ENCODE measurements at regions not wholly inside any gene's neighbourhood (a gene's known extent, or its start where the extent isn't known, plus 50 kb on each side); places are given as distances from the start of the nearest gene placed in this dataset.

DNA sequence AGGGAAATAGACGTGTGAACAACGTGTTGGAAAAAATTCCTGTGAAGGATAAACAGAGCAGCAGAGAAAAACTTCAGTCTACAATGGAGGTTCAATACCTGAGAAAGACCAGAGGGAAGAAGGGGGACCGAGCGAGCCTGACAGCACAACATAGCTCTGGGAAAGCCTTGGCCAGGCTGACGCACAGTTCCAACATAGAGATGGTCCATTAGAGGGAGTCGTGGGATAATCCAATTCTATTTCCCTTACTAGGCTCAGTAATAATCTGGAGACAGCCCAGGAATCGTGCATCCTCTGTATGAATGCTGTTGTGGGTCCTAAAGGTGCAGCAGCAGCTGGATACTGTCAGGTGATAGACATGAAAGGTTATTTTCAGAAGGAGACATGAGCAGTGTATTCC is 370.8 kb upstream of the BTBD3 start:
- TF ChIP-seq, protein P1, sequence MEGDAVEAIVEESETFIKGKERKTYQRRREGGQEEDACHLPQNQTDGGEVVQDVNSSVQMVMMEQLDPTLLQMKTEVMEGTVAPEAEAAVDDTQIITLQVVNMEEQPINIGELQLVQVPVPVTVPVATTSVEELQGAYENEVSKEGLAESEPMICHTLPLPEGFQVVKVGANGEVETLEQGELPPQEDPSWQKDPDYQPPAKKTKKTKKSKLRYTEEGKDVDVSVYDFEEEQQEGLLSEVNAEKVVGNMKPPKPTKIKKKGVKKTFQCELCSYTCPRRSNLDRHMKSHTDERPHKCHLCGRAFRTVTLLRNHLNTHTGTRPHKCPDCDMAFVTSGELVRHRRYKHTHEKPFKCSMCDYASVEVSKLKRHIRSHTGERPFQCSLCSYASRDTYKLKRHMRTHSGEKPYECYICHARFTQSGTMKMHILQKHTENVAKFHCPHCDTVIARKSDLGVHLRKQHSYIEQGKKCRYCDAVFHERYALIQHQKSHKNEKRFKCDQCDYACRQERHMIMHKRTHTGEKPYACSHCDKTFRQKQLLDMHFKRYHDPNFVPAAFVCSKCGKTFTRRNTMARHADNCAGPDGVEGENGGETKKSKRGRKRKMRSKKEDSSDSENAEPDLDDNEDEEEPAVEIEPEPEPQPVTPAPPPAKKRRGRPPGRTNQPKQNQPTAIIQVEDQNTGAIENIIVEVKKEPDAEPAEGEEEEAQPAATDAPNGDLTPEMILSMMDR (IDR thresholded peaks at IDR 0.05): no peak
- no peak for TF ChIP-seq EZH2 (IDR thresholded peaks at IDR 0.05)
- no peak for TF ChIP-seq EZH2phosphoT487 (IDR thresholded peaks at IDR 0.05)
